Ishikawa (cell line): ENCODE measurements at regions not wholly inside any gene's neighbourhood (a gene's known extent, or its start where the extent isn't known, plus 50 kb on each side); places are given as distances from the start of the nearest gene placed in this dataset.

ENCODE experiments used
- EP300 ChIP-seq: IDR thresholded peaks from 2 replicates; pipeline ENCODE4 v1.6.1; 2012; ENCODE audit warnings: borderline replicate concordance
- NFIC ChIP-seq: IDR thresholded peaks from 2 replicates; pipeline ENCODE4 v1.6.1; 2012
- RAD21 ChIP-seq: IDR thresholded peaks from 2 replicates; pipeline ENCODE4 v1.6.1; 2012; ENCODE audit warnings: low read depth
- TAF1 ChIP-seq: IDR thresholded peaks from 2 replicates; pipeline ENCODE4 v1.6.1; 2012; ENCODE audit warnings: low read depth, mild to moderate bottlenecking

DNA sequence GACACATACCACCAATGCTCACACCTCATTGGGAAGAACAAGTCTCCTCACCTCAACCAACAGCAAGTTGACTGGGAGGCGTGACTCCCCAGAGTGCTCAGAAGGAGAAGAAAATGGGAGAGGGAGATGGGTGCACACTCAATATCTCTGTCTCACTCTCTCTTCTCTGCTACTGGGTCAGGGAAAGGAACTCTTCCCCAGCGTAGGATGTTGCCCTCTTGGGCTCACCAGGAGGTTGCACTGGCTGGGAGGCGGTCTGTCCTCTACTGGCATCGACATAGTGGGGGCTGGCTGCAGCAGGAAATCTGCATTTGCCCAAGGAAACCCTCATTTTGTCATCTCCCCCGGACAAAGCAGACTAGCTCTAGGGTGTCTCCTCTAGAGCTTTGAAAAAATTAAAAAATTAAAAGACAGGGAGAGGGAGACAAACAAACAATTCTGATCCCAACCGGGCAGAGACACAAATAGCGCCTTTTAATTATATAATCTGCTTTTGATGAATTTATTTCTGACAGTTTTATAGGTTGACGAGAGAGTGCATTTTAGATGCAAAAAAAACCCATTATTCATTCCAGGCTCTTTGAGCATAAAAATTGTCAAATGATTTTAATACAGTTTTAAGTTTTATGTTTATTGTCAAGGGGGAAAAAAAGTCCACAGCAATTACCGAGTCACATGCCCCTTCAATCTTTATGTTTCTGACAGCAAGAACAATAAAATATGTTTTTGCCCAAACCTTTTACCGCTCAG, 179.3 kb upstream of the MVB12B start:
- TF ChIP-seq TAF1: no peak
- TF ChIP-seq NFIC: no peak
- no peak for TF ChIP-seq RAD21
- no peak for TF ChIP-seq EP300
